B cell (primary cell): ENCODE measurements at regions not wholly inside any gene's neighbourhood (a gene's known extent, or its start where the extent isn't known, plus 50 kb on each side); places are given as distances from the start of the nearest gene placed in this dataset.

Source experiments
- ATAC-seq: fragments of 200-7000 bp; cut with Tn5 transposase; one replicate; pipeline ENCODE4 v1.10.0; 2021; ENCODE audit warnings: low read depth, mild to moderate bottlenecking, moderate number of reproducible peaks, moderate library complexity
- CTCF ChIA-PET: fragments of 350-600 bp; sonication (Branson Sonifier 250); formaldehyde crosslinking; loops from one replicate; lab custom pipeline; 2021; ENCODE audit warnings: antibody characterized with exemption, inconsistent platforms; lab: Charles Lee
- POLR2A ChIA-PET: fragments of 350-600 bp; sonication (Branson Sonifier 250); formaldehyde crosslinking; loops from one replicate; lab custom pipeline; 2021; ENCODE audit warnings: antibody characterized with exemption; lab: Charles Lee
- DNase-seq: peaks from one replicate; pipeline ENCODE4 v3.0.0; 2013
- H2AFZ ChIP-seq: 2 replicates; pipeline ENCODE4 v1.6.1; 2012; ENCODE audit warnings: mild to moderate bottlenecking, low read depth, low read length; ENCODE audit not compliant: insufficient read depth, poor library complexity, severe bottlenecking
- H3K27ac ChIP-seq, 2 donors: 1 replicate in 1 of 2; 2 replicates in 1 of 2; pipeline ENCODE4 v1.5.1; 2012 to 2013; ENCODE audit warnings: low read length in 2 of 2, mild to moderate bottlenecking in 2 of 2, moderate library complexity in 1 of 2
- H3K27me3 ChIP-seq, 4 experiments: fragments of 200-600 bp in 1 of 4; sonication (generic) in 1 of 4; replicated peaks in 1 of 4; 1 replicate in 2 of 4; 2 replicates in 2 of 4; pipeline versions ENCODE4 v1.6.1 to v1.7.0; 2013 to 2016; ENCODE audit warnings: low read length in 3 of 4, mild to moderate bottlenecking in 2 of 4, mixed read lengths in 1 of 4, moderate library complexity in 1 of 4; ENCODE audit not compliant: insufficient read depth in 4 of 4, control insufficient read depth in 3 of 4; ENCODE audit errors: control extremely low read depth in 1 of 4
- H3K36me3 ChIP-seq, 2 experiments: replicated peaks in 1 of 2; 1 replicate in 1 of 2; 2 replicates in 1 of 2; pipeline versions ENCODE4 v1.6.1 to v1.7.1; 2013; ENCODE audit warnings: low read length in 1 of 2; ENCODE audit not compliant: insufficient read depth in 2 of 2, control insufficient read depth in 1 of 2; ENCODE audit errors: control extremely low read depth in 1 of 2, extremely low read depth in 1 of 2
- H3K4me1 ChIP-seq, 2 donors: fragments of 200-600 bp in 1 of 2; sonication (generic) in 1 of 2; 1 replicate in 1 of 2; 2 replicates in 1 of 2; pipeline versions ENCODE4 v1.5.1 to v1.6.1; 2013 to 2017; ENCODE audit warnings: low read length in 2 of 2; ENCODE audit not compliant: control insufficient read depth in 2 of 2, insufficient read depth in 2 of 2
- H3K4me2 ChIP-seq: replicated peaks from 2 replicates; pipeline ENCODE3; 2012; ENCODE audit warnings: mild to moderate bottlenecking, low read depth, low read length; ENCODE audit not compliant: poor library complexity, severe bottlenecking
- H3K4me3 ChIP-seq, 5 experiments: fragments of 200-600 bp in 1 of 5; sonication (generic) in 1 of 5; 1 replicate in 3 of 5; 2 replicates in 2 of 5; pipeline versions ENCODE4 v1.5.1 to v1.7.0; 2011 to 2016; ENCODE audit warnings: low read length in 4 of 5, mild to moderate bottlenecking in 4 of 5, low read depth in 2 of 5, control low read depth in 1 of 5, moderate library complexity in 1 of 5; ENCODE audit not compliant: insufficient read depth in 1 of 5; ENCODE audit errors: control extremely low read depth in 1 of 5, extremely low read depth in 1 of 5
- H3K79me2 ChIP-seq: fragments of 200-600 bp; sonication (generic); one replicate; pipeline ENCODE4 v1.6.0; 2016; ENCODE audit warnings: low read length; ENCODE audit not compliant: control insufficient read depth, insufficient read depth
- H3K9ac ChIP-seq: fragments of 200-600 bp; sonication (generic); 2 replicates; pipeline ENCODE4 v1.6.1; 2017; ENCODE audit warnings: mild to moderate bottlenecking, low read length, moderate library complexity
- H3K9me3 ChIP-seq, 3 donors: one replicate each; pipeline versions ENCODE4 v1.6.1 to v1.7.1; 2013; ENCODE audit warnings: low read length in 2 of 3; ENCODE audit not compliant: control insufficient read depth in 2 of 3, insufficient read depth in 1 of 3; ENCODE audit errors: control extremely low read depth in 1 of 3
- H4K20me1 ChIP-seq: 2 replicates; pipeline ENCODE4 v1.6.0; 2012; ENCODE audit warnings: mild to moderate bottlenecking, low read length; ENCODE audit not compliant: insufficient read depth, control insufficient read depth, poor library complexity, severe bottlenecking
- H3K27ac Mint-ChIP-seq: one replicate; pipeline ENCODE4 v1.8.0; 2021; ENCODE audit warnings: mixed read lengths
- H3K27me3 Mint-ChIP-seq: one replicate; pipeline ENCODE4 v1.8.0; 2021; ENCODE audit warnings: mixed read lengths
- H3K4me1 Mint-ChIP-seq: one replicate; pipeline ENCODE4 v1.8.0; 2021; ENCODE audit warnings: mixed read lengths
- H3K4me3 Mint-ChIP-seq: one replicate; pipeline ENCODE4 v1.8.0; 2021; ENCODE audit warnings: mixed read lengths
- H3K9me3 Mint-ChIP-seq: one replicate; pipeline ENCODE4 v1.8.0; 2022; ENCODE audit warnings: mixed read lengths; ENCODE audit not compliant: insufficient read depth
- CTCF ChIP-seq: fragments of 200-600 bp; IDR thresholded peaks from one replicate; pipeline ENCODE4 v1.8.0; 2022; ENCODE audit warnings: antibody characterized with exemption, mild to moderate bottlenecking
- EZH2 ChIP-seq: IDR thresholded peaks from 2 replicates; pipeline ENCODE4 v1.6.1; 2012; ENCODE audit warnings: borderline replicate concordance, low read depth, mild to moderate bottlenecking, moderate library complexity, low read length; ENCODE audit not compliant: insufficient read depth, poor library complexity, severe bottlenecking
- WGBS: methylation state at CpG from one replicate; pipeline ENCODE4 v1.1.5; 2013; ENCODE audit warnings: missing lambda C conversion rate; ENCODE audit not compliant: insufficient coverage; 5-methylcytosine and 5-hydroxymethylcytosine counted together
- intact Hi-C: fragments of 100-400 bp; cut with micrococcal nuclease; formaldehyde crosslinking; loops from one replicate; pipeline ENCODE4 v1.10.0; 2022

DNA sequence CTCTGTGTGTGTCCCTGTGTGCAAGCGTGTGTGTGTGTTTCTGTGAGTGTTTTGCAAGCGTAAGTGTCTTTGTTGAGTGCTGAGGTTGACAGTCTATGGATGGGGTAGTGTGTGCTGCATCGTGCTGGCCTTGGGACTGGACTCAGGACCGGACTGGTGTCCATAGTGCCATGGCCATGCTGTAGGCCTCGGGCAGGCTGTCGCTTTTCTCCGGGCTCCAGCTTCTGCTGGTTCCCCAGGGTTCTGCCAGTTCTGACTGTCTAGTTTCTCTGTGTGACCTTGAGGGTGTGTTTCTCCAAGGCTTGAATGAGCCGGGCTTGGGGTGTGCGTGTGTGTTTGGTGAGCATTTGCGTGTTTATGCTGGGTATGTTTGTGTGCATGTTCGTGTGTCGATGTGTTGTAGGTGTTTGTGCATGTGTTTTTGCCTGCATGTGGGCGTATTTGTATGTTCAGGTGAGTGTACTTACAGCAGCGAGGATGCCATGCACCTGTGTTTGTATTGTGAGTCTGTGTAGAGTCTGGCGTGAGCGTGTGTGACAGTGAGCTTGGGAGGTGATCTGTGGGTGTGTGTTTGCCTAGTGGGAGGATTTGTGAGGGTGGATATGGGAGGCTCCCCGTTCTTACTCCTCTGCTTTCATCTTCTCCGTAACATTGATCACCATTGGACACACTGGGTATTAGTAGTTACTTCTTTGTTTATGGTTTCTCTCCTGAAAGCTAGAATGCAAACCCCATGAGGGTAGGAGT lies 51.7 kb upstream of the POU3F1 start:
- Histone ChIP-seq H4K20me1 (no peaks in the 10 kb centered on the region), H3K4me3 (no peak overlapping the region), H3K27ac (no peak overlapping the region), H3K36me3 (no peaks in the 10 kb centered on the region), H2AFZ (no peak overlapping the region), H3K9me3 (no peaks in the 10 kb centered on the region), H3K4me1 (no peaks in the 10 kb centered on the region), H3K4me2 (no peak overlapping the region), H3K9ac (no peak overlapping the region), H3K79me2 (no peaks in the 10 kb centered on the region), H3K27me3 (peaks cover 0 to 9% (median 2%) of the 10 kb centered on the region in 4 experiments)
- Mint-ChIP-seq H3K4me3 (no peak overlapping the region), H3K27me3 (peaks cover 25% of the 10 kb centered on the region), H3K4me1 (no peaks in the 10 kb centered on the region), H3K9me3 (no peaks in the 10 kb centered on the region), H3K27ac (no peak overlapping the region)
- WGBS = 85% methylated on average over 16 of the region's 18 CpGs
- intact Hi-C loops = no loop called here
- ChIA-PET POLR2A (no interaction called here), CTCF (no interaction called here)
- ATAC-seq = no peak
- DNase-seq = no peak
- no peak for TF ChIP-seq EZH2
- TF ChIP-seq CTCF = no peak

- H3K27ac ChIP-seq = no peak overlapping the region
- Mint-ChIP-seq H3K9me3 (no peaks in the 10 kb centered on the region), H3K4me3 (no peak overlapping the region), H3K27ac (no peak overlapping the region), H3K4me1 (no peaks in the 10 kb centered on the region), H3K27me3 (peaks cover 30% of the 10 kb centered on the region)
- no peaks in the 10 kb centered on the region for H3K9me3 ChIP-seq
- H3K79me2 ChIP-seq = no peaks in the 10 kb centered on the region
- intact Hi-C loops = no loop called here
- no peaks in the 10 kb centered on the region for H3K36me3 ChIP-seq
- no peaks in the 10 kb centered on the region for H4K20me1 ChIP-seq
- no peaks in the 10 kb centered on the region for H3K4me1 ChIP-seq
- 95% methylated on average over 18 of the region's 19 CpGs for WGBS
- DNase-seq = no peak
- no peak for ATAC-seq
- peaks cover 0 to 9% (median 2%) of the 10 kb centered on the region in 4 experiments for H3K27me3 ChIP-seq
- TF ChIP-seq CTCF (no peak), EZH2 (no peak)
- no peak overlapping the region for H3K9ac ChIP-seq
- ChIA-PET CTCF (no interaction called here), POLR2A (no interaction called here)
- H3K4me3 ChIP-seq = no peak overlapping the region
- H2AFZ ChIP-seq = no peak overlapping the region
- no peak overlapping the region for H3K4me2 ChIP-seq
Observed at GRCh38 chr1:38097284-38097898, 50.8 kb upstream of the POU3F1 start.
